Effector CD4-positive, alpha-beta T cell (primary cell): ENCODE measurements at regions not wholly inside any gene's neighbourhood (a gene's known extent, or its start where the extent isn't known, plus 50 kb on each side); places are given as distances from the start of the nearest gene placed in this dataset.
A peak's percentile ranks its signal among the peaks of the same experiment; 100 is the strongest.
"Not testable (repeated sequence)": the region's sequence is repeated elsewhere in the genome, so short reads cannot be mapped to it uniquely, and the experiment has no call there.

Experiments used
- DNase-seq: peaks from one replicate; pipeline ENCODE4 v3.0.0-alpha.2; 2020

DNA sequence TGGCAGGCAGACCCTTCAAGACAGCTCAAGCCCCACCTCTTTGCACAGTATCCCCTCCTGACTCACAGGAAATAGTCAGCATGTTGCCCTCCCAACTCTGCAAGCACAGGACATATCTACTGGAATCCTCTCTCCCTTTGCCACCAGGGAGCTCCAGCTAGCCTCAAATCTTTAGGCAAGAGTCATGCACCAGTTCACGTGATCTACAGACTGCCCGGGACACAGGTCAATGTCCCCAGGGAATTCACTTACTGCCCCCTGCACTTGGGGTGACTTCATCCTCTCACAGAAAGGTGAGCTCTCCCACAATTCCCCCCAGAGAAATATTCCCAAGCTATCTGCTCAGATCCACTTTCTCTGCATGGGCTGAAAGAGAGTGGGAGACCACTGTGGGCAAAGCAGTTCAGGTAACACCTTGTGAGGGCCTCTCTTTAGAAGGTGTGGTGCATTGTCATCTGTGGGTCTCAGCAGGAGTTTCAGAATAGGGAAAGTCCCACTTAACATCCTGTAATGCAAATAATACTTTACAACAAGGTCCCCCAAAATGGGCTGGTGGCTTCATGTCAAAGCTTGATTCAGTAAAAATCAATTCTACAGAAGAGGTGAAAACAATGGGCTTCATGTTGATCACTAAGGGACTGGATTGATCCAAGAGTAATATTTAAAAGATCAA, 129.9 kb downstream of the NOC3L start:
- no peak for DNase-seq

DNA sequence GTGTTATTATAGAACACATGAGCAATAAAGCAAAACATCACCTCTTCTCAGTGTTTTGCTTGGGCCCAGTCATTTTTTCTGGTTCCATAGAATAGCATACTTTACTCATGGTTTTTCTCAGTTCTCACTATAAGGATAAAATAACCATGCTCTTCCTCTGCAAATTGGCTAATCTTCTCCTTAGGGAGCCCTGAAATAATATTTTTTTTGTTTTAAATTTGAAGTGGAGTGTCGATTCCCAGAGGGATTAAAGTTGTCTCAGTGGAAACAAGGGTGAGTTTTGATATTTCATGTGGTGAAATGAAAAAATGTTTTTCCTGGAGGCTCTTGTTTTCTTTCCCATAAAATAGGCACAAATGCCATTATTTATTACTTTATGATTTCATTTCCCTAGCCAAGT, 127.3 kb downstream of the NOC3L start:
- no peak for DNase-seq

DNA sequence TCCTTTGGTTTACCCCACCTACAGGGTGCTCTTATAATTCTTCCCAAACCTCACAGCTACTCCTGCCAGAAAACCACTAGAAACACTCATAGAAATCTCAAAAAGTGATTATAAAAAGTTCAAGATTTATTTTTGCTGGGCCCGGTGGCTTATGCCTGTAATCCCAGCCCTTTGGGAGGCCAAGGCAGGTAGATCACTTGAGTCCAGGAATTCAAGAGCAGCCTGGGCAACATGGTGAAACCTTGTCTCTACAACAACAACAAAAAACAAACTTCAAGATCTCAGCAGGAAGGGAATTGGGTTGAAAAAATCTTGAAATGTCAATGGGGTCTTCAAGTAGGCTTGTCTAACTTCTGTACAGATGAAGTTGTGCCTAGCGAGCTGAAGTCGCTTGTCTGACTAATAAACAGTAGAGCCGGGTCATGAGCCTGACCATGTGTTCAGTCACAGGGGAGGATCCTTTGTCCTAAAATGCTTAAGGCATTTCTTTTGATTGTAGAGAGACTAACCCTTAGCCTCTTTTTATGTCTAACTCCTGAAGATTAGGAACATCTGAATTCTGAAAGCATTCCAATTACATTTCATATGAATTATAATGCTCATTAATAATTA, 124.6 kb downstream of the NOC3L start:
- no peak for DNase-seq

DNA sequence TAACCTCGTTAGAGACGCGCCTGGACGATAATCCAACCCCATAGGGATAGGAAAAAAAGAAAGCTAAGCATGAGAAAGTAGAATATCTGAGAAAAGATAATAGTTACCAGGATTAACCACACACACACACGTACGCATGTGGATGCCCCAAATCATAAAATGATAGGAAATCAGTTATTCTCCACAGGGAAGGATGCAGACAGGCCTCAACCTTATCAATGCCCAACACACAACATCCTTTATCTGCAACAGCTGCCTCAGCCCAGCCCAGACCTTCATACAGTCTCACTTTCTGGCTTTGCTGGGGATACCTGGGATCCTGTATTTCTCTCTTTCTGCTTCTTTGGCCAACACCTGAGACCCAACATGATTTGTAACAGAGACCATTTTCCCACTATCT, 123.0 kb downstream of the NOC3L start:
- DNase-seq: no peak

DNA sequence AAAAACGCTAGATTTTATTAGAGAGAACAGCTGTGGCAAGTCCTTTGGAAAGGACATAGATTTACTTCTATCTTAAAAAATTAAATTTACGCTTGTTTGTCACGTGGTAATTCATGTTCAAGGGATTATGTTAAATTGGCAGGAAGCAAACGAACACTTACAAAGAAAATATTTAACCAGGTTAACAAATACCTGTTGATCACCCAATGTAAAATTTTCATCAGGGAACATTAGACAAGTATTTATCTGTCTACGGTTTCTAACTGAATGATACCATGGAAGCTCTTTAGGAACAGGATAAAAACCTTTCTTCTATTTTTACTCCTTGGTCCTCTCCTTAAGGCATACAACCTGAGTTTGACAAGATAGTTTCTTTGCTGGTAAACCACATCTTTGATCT, 122.2 kb downstream of the NOC3L start:
- no peak for DNase-seq

DNA sequence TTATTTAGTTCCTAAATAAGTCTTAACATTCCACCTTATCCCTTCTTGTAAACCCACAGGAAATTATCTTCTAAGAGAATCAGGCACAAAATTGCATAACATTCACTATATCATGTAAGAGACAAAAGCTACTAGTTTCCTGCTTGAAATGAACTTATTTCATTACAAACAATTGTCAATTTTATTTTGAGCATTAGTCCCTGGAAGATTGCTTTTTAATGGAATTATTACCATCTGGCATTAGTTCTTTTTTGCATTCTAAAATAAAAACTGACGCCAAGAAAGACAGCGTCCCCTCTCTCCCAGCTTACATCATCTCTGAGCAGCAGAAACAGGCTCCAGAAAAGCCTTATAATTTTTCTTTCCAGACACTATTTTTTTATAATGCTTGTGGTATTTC, 121.8 kb downstream of the NOC3L start:
- no peak for DNase-seq

DNA sequence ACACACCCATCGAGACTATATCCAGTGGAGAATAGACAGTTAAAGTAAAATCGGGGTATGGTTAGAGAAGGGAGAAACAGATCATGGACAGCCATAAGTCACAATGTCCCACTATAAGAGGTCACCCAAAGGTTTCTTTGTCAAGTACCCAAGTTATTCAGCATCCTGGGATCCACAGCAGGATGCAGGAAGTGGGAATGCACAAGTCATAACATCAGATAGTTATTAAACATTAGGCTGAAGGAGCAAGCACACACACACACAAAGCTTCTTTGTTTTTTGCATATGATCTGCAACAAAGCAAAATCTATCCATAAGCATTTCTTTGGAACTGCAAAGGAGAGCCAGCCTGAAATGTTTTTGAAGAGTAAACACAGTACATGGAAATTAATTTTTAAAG, 111.6 kb downstream of the NOC3L start:
- DNase-seq: no peak

DNA sequence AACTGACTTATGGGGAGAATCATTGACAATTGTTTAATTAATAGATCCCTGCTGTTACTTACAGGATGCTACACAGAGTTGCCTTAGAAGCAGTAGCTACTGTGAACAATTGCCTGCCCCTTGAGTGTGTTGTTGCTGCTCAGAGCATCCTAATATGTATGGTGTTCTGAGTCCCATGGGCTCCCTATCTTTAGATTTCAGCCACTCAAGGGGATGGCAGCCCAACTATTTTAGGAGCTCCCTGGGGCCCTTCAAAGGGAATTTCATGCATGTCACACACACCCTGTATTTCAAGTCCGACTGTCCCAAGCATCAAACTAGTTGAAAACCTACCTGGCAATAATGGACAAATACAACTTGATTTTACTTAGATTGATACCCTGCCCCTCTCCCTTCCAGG, 111.2 kb downstream of the NOC3L start:
- DNase-seq: no peak

DNA sequence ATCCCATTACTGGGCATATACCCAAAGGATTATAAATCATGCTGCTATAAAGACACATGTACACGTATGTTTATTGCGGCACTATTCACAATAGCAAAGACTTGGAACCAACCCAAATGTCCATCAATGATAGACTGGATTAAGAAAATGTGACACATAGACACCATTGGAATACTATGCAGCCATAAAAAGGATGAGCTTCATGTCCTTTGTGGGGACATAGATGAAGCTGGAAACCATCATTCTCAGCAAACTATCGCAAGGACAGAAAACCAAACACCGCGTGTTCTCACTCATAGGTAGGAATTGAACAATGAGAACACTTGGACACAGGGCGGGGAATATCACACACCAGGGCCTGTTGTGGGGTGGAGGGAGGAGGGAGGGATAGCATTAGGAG, 105.3 kb downstream of the NOC3L start:
- not testable (repeated sequence) for DNase-seq

DNA sequence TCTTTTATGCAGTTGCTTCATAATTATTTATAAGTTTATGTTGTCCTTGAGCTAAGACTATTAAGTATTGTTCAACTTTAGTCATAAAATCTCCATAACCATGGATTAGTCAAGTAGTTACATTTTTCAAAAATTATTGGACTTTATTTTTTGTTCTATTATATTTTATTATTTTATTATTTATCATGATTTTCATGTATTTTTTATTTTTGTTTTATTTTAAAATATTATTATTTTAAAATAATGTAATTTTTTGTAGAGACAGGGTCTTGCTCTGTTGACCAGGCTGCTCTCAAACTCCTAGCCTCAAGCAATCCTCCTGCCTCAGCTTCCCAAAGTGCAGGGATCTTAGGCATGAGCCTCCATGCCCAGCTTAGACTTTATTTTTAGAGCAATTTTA, 102.3 kb downstream of the NOC3L start:
- DNase-seq: no peak

DNA sequence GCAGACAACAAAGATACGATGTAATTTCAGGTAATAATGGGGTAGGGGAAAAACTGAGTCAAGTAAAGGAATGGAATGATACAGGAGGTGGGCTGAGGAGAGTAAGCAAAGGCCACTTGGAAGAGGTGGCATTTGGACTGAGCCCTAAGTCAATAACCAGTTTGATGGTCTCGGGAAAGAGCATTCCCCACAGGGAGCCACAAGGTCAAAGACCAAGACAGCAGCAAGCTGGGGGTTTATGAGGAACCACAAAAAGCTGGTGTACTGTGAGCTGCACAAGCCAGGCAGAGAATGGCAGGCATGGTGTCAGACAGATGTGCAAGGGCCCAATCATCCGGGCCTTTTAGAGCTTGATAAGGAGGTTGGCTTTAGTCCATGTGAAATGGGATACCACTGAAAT, 98.7 kb downstream of the NOC3L start:
- no peak for DNase-seq

DNA sequence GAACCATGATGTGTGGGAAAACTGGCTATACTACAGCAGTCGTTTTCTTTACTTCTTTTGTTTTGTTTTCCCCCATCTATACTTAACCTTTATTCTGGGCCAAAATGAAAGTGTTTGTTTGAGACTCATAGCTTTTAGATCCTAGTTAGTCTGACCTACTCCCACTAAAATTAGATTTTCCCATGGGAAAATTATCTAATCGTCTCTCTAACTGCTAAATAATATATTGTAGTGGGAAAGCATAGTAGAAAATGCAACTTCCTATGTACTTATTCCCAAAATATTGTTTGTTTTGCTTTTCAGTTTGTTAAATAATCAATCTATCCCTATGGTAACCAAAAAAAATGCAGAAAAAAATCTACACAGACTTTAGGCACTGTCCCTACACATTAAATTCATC, 96.6 kb downstream of the NOC3L start:
- DNase-seq: no peak

DNA sequence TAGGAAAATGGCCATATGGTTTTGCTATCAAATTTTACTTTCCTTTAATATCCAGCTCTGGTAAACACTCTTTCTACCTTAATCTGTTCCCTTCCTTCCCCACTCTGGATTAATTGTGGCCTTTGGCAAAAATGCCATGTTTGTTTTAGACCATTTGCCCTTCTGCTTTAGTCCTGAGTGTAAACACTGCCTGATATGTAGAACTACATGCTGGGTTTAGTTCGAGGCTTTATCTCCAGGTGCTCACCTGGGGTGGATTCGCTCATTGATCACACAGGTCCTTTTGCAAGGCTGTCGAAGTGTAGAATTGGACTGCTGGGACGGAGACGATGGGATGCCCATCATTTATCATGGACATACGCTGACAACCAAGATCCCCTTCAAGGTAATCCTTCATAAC, 94.1 kb downstream of the NOC3L start:
- DNase-seq: no peak

DNA sequence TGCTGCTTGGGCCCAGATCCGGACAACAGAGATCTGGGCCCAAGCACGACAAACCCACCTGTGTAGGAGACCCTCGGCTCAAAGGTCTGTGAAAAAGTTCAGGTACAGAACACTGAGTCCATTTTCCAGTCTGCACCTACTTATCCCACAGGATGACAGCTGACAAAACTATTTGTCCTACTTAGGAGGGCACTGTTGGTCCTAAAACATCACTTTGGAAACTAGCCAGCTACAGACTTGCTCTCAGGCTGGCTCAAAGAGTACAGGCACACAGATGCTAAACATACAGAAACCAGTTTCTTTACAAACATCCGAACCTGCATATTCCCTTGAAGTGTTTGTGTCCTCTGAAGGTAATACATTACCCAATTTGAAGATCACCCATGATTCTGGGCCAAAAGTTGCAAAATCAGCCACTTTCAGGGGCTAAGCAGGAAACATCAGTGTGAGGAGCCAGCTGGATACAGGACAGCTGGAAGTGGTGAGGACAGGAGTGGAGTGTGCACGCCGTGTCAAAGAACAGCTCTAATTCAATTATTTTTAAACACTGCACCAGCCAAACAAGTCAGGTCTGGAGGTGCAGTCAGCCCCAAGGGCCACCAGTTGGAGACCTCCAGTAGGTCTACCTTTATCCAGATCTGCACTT, 88.5 kb downstream of the NOC3L start:
- DNase-seq: no peak

DNA sequence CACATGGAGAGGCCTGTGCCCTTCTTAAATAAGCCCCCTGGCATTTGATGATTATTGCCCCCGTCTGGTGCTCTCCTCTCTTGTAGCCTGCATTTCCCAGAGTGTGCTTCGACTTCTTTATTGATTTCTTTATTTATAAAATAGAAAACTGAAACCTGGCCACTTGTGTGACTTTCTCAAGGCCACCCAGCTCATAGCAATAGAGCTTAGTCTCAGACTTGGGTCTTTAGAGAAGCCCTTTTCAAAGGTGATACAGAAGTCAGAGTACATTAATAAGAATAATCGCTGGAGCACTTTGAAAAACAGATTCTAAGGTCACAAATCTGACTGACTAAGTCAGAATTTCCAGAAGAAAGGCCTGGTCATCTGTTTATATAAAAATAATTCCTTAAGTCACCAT, 86.6 kb downstream of the NOC3L start:
- DNase-seq: no peak

DNA sequence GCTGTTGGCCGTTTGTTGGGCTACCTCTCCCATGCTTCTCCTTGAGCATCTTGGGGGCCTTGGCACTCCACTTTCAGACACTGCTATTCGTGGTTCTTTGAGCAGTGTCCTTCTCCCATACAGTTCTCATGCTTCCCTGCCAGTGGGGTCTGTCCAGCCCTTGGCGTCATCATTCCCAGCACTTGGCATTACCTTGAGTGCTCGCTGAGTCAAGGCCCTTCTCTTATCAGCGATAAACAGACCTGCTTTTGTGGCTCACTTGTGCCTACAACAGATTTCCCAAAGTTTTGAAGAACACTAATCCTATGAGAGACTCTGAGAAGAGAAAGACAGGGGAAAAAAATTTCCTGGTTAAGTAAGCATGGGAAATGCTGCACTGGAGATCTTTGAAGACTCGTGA, 85.3 kb downstream of the NOC3L start:
- DNase-seq: no peak

DNA sequence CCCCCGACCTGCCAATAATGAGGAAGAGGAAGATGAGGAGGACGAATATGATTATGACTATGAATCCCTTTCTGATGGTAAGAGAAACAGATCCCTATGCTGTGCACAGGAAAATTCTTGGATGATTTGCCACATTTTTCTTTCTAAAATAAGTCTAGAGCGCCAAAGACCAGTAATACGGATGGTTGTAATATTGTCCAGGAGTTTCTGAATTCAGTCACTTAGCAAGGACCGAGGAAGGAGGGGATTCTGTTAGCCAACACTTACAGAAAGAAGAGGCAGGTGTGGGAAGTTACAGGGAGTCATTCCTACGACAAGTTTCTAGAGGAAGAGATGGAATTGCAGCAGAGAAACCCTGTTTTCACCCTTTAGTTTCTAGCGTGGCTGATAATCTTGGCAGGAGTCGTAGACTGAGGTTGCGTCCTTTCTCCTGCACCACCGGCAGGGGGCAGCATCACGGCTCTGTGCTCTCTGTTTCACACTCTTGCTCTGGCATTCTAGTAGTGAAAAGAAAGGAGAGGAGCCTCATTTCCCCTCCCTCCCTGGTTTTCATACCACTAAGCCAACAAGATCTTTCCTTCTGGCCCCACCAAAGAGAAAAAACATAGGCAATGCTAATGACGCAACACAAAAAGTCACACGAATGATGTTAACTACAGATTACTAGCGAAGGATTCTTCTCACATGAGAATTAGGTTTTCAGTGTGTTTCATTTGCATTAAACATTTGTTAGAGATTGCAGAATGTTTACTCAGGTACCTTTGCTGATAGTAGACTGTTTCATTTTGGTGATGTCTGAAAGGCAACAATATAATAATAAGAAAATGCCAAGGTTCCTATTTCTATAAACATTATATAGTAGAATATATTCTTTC, 82.7 kb downstream of the NOC3L start:
- DNase-seq: peak; percentile 32

DNA sequence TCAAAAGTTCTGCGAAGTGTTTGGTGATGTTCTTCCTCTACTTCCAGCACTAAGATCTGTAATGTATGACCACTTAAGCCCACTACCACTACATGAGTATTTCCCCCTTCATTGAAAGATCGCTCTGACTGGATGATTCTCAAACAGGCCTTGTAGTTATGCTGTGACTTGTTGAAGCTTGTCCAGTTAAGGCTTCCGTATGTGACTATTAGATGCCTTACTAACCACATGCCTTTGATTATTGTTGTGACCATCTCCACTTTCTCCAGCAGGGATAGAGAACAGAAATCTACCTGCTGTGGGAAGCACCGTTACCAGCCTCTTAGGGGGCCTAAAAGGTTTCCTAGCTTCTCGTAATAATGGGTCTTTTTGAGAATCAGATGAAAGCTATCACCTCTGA, 81.1 kb downstream of the NOC3L start:
- no peak for DNase-seq

DNA sequence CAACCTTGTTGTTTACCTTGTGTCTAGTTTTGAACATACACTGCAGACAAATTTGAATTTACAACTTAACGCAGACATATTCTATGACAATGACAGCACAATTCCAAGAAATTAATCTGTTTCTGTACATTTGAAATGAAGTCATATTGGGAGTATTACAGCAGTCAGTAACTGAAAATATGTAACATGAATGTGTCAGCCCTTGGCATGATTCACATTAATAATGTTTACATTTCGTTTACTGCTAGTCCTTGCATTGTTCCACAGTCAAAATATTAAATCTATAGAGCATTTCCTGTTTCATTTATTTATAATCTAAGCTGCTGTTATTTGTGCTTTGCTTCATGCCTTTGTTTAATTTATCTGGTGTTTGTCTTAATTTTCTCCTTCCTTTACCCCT, 80.4 kb downstream of the NOC3L start:
- DNase-seq: no peak
